ENCODE measurements at regions not wholly inside any gene's neighbourhood (a gene's known extent, or its start where the extent isn't known, plus 50 kb on each side); places are given as distances from the start of the nearest gene placed in this dataset.

DNA sequence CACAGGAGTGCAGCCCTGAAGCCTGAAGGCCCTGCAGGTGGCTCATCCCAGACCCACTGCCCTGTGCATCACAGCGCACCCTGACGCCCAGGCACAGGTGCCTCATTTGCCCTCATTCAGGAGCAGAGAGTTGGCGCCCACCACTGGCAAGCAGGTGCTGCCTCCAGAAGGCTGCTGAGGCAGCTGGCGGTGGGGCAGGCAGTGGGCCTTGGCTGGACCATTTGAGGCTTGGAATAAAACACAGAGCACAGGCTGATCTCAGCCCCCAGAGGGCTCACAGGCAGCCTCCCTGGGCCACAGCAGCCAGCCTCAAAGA is 1151.9 kb downstream of the BRD1 start:
- TF ChIP-seq GATA2 (IDR thresholded peaks at IDR 0.05; ENCODE audit: low read depth, low read length) (no peak), GATA3 (IDR thresholded peaks at IDR 0.05; ENCODE audit: low read depth, low read length) (no peak)
